ENCODE measurements at regions not wholly inside any gene's neighbourhood (a gene's known extent, or its start where the extent isn't known, plus 50 kb on each side); places are given as distances from the start of the nearest gene placed in this dataset.
"Not testable (repeated sequence)": the region's sequence is repeated elsewhere in the genome, so short reads cannot be mapped to it uniquely, and the experiment has no call there.

DNA sequence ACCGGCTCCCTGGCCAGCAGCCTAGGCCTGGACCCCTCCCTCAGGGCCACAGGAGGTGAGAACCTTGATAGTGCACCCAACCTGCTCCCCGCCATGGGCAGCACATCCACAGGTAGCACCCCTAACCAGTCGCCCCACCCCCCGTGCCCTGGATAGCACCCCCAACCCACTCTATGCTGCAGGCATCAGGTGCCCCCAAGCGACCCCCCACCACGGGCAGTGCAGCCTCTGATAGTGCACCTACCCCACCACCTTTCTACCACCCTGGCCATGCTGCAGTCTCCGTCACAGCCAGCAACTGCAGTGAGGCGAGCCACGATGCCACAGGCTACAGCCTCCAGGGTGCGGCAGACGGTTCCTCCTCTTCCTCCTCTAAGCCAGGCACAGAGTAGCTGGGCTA lies 55.6 kb downstream of the SOWAHC start:
- no peak for DNase-seq

DNA sequence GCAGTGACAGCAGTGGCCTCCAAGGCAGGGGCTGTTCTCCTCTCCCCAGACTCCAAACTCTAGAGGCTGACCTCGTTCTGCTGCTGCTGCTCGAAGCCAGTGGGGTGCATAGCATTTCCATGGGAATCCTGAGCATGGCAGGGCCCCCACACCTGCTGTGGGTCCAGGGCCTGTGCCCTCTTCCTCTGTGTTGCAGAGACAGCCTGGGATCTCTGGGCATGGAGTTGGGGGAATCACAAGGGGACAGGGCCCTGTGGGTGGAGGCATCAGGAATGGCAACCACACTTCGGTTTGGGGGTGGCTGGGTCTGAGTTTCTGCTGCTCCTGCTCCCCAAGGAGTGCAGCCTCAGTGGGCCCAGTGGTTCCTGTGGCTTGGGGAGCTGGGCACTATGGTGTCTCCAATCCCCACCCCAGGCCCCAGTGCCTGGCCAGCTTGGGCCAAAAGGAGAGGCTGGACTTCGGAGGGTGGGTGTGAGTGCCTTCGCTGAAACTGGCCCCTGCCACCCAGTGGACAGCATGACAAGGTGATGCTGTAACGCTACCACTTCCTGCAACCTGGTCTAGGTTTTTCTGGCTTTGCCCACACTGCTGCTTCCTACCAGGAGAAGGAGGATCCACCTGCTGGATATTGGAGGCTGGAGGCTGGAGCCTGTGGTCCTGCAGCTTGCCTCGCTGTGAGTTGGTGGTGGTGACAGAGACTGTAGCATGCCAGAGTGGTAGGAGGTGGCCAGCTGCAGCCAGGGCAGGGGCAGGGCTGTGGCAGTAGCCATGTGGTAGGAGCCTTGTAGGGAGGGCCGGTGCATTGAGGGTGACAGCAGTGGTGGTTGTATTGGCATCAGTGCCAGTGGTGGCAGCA lies 56.6 kb downstream of the SOWAHC start:
- no peak for DNase-seq

DNA sequence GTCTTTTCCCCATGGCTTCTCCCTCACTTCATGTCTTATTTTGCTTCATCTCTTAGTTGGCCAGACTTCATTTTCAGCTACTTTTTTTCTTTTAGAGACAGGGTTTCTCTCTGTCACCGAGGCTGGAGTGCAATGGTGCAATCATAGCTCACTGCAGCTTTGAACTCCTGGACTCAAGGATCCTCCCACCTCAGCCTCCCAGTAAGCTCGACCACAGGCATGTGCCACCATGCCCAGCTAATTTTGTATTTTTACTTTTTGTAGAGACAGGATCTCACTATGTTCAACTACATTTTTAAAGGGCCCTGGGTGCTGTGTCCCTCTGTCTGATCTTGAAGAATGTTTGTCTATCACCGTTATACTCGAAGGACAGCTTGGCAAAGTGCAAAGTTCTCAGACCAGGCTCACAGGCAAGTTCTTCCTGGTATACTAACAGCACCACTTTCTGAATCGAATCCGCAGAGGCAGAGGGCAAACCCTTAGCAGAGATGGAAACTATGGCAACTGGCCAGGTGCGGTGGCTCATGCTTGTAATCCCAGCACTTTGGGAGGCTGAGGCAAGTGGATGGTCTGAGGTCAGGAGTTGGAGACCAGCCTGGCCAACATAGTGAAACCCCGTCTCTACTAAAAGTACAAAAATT lies 60.9 kb downstream of the SOWAHC start:
- no peak for DNase-seq

DNA sequence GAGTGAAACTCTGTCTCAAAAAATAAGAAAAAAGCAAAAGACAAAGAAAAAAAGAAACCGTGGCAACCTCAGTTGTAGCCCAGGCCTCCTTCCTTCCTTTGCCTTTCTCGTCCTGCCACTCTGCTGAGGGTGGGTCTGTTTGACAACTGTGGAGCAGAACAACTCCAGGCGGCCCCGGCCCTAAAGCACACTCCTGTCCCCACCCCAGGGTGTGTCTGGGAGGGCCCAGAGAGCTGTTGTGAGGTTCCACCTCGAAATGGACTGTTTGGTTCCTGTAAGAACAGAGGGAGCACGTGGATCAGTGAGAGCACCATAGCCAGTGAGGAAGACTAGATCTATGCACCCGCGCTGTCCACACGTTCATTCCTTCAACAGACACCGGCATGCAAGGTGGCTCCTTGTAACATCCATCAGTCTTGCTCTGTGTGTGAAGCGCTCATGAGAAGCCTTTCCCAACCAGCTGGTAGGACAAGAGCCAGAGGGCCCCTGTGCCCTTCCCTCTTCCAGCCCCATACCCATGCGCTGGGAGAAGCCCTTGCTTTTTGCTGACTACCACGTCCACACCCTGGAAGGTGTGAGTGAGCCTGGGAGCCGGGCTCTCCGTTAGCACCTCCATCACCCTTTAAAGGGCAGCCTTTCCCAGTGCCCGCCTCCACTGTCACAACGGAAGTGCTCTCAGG lies 61.6 kb downstream of the SOWAHC start:
- DNase-seq, result no peak

DNA sequence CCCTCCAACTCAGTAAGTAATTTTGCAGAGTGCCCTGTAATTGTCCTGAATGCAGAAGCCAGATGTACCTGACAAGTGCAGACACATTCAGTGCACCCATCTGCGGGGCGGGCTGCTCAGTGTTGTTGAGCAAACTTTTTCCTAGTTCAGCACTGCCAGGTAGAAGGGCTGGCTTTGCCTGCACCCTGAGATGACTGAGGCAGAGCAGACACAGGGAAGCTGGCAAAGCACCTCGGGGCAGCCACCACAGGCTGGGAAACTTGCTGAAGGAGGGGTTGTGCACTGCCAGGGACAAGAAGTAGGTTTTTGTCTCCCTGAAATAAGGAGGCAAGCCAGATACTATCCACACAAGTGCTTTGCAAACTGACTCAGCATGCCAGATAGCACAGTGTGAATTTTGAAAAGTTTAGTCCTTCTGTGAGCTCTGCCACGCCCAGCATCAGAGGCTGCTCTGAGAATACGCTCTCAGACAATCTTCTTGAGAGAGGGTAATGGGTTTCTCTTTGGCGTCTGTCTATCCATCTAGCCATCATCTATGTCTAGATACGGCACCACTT lies 62.3 kb downstream of the SOWAHC start:
- no peak for DNase-seq

DNA sequence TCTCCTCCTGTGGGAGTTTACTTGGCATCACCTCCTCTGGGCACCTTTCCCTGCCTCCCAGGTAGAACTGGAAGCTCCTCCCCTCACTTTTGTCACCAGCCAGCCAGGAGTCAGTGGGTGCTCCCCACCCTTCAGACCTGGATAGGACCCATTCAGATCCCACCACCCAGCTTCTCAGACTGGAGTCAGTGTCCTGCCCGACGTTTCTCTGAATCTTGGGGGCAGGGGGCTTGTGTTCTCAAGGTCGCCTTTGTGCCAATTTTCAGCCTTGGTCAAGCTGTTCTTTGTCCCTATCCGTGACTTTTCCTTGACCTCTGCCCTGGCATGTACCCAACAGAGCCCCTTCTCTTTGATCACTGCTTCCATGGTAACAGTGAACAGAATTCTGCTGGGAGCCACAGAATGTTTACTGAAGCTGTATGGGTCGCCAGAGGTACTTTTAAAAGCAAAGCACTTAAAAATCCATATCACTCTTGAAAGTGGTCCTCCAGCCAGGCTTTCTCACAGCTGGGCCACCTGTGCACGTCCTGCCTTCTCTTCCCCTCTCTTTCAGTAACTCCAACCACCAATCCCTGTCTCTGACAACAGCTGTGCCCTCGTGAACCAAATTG lies 63.1 kb downstream of the SOWAHC start:
- DNase-seq, result not testable (repeated sequence)

DNA sequence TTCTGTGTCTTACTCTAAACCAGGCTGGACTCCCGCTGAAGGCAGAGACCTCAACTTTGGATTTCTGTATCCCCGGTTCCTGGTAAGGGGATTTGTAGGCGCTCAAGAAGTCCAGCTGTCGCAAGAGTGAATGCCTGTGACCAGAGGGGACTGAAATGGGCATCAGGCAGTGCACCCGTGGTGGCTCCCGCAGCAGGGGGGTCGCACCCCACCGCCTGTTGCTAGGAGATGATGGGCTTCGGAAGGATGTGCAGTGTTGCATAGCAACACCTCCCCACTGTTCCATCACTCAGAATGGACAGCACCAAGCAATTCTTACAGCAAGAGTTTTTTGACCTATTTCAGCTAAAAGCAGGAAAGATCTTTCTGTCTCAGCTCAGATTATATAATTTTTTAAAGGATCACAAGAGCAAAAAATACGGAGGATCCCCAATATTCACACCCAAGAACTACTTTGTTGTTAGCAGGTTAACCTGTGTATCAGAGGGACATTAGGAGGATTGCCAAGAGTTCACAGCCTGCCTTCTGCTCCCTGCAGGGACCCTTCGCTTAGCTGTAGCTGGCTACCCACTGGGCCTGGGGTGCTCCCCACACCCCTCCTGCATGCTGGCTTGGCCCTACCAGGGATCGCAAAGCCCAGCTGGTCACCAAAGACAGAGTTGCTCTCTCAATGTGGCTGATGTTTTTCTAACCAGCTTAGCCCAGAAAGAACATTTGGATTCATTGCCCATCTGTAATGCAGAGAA lies 63.8 kb downstream of the SOWAHC start:
- DNase-seq, result no peak

DNA sequence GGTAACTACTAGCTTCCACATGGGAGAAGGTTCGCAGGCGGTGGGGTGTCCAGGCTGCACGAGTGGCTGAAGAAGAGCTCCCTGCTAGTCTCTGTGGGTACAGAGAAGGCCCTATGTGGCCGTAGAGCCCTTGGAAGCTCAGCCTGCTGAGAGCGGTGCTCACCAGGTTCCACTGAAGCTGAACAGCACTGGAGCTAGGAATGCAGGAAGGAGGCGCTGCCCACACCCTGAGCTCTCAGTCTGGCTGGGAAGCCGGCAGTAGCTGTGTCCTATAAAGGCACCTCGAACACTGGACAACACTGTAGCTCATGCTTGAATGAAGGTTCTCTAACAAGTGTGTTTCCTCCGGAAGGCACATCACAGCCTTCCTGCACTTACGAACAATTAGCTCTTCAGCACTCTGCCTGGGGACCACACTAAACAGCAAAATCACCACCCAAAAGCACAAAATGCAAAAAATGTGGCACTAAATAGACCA lies 64.6 kb downstream of the SOWAHC start:
- DNase-seq, result not testable (repeated sequence)

DNA sequence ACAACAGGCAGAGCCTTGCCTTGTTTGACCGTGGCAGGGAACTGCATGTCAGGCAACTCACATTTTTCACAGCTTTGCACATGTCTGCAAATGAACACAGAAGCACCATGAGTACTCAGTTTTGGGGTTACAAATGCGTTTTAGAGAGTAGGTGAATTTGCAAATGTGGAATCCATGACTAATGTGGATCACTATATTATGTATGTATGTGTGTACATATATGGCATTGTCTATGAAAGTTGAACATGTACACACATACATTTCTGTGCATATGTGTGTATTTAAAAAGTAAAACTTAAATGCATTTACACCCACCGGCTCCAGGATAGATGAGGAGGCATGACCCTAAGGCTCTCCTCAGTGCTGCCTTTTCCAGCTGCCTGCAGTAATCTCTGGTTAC lies 65.1 kb downstream of the SOWAHC start:
- no peak for DNase-seq

DNA sequence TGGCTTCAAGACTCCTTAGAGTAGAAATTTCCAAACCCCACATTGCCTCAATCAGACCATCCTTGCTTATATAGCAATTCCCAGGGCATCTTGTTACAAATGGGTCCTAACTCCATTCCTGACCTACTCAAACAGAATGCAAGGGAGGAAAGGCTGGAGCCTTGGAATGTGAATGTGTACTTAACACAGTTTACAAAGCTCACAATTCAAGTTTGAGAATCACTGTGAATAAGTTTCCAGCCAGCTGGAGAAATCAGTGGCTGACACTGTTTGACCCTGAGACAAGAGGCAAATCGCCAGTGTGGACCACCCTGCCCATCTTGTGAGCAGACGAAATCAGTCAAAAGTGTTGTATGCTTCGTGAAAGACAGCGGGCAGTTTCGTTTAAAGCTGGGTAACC lies 65.5 kb downstream of the SOWAHC start:
- no peak for DNase-seq

DNA sequence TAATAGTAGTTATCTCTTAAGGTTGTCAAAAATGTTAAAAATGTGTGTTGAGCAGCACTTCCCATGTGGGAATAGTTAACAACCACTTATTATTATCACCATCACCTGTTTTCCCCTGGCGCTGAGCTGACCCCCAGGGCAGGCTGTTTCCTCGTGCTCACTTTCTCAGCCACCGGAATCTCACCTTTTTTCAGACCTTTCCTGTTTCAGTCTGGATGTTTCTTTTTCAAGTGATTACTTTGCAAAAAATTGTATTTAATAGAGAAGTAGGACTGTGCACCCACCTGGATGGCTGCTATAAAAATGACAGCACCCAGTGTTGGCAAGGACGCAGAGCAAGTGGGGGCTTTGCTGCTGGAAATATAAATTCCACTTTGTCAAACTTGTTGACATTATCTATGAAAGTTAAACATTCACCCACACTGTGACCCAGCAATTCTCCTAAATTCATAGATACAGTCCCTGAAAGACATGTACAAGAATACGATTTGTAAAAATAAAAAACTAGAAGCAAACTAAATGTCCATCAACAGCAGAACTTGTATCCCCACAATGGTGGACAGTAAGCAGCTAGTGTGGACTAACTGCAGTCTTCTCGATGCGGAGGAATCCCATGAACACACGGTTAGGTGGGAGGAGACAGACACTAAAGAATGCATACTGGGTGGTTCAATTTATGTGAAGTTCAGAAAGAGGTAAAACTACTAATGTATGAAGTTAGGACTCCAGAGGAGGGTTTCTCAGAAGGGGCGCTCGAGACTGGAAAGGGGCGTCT lies 66.5 kb downstream of the SOWAHC start:
- no peak for DNase-seq

DNA sequence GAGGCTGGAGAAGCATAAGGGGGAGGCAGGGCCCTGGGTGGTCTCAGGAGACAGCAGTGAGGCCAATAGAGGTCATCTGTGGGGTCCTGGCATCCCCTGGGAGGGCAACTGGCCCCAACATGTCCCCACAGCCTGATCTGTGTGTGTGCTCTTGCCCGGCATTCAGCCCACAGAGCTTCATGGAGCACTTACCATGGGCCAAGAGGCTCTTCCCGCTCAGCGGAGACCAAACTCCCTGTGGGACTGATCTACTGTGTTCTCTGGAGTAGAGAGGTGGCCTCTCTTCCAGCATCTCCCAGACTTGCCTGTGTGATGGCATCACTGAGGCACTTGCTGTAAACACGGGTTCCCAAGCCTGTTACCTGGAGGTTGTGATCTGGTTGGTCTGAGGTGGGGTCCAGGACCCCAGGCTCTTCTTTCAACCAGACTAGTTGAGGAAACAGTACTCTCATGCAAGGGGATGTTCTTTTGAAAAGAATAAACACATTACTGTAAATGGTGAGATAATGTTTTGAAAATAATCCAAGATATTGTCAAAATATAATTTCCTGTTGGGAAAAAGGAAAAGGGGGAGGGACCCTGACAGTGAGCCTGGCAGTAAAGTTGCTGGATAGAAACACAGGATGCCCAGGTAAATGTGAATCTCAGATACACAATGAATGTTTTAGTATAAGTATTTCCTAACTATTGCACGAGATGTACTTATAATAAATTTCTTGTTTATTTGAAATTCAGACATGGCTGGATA lies 67.6 kb downstream of the SOWAHC start:
- no peak for DNase-seq

DNA sequence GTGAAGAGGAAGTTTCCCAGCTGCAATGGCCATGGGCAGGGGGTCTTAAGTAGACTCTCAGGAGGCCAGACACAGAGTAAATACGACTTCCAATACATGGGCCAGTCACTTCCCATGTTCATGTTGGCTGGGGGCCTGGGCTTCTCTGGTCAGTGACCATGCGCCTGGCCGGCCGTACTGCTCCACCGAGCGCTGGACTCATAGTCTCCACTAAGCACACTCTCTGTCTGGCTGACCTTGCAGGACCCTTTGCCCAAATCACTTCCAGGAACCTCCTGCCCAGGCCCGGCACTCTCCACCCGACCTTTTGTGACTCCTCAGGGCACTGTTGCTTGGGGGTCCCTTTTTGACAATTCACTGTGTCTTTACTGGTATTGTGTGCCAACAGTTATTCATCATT lies 69.3 kb downstream of the SOWAHC start:
- no peak for DNase-seq

DNA sequence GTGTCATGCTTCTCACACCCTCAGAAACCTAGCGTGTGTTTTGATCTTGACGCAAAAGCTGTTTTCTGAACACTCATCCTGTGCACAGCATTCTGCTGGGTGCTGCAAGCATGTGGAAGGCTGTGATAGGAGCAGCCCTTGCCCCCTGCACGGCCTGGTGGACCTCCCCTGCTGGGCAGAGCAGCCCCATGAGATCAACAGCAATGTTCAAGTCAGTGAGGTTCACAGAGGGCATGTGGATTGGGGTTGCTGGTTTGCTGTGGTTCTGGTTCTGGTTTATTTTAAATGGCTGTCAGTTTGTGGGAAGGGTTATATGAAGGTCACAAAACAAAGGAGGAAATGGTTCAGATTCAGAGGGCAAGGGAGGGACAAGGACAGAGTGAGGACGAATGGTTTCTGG lies 71.3 kb downstream of the SOWAHC start:
- no peak for DNase-seq

DNA sequence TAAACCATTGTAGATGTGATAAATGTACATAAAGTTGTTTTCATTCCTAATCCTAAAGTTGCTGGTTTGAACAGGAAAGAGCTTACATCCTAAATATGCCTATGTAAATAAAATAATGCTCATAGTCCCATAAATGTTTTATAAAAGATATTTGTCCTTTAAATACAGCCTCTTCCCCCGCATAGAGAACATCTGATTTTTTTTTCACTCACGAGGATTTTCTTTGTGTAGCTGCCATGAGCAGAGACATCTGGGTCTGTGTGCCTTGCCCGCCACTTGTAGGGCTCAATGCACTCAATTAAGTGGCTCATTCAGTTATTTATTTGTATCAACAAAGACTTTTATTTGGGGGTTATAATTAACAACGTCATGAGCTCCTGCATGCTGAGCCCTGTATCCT lies 72.8 kb downstream of the SOWAHC start:
- DNase-seq, result no peak

DNA sequence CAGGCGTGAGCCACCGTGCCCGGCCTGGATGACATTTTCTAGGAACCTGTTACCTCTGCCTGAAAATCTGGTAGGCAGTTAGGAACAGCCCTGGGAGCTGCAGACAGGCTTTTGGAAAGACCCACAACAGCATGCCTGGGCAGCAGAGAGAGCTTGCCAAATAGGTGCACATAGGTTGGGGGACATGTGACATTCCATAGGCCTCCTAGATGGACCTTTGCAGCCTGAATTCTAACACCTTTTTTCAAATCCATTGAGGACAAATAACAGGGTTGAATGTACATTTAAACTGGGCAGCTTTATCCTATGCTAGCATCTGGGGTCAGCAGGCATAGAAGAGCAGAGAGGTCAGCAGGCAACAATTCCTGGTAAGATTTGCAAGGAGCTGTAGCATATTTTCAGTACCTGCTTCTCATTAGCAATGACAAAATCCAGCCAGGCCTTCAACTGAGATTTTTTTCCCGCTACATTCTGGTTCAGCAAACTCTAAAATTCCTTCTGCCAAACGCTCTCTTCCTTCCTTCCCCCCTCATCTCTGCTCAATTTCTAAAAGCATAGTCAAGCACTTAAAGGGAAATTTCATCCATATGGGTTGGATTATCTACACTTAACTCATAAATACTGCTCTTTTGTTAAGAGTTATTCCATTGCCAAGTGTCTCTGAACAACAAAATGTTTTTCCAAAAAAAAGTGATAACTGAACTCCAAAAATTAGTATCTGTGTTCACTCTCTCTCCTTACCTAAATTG lies 75.2 kb downstream of the SOWAHC start:
- no peak for DNase-seq

DNA sequence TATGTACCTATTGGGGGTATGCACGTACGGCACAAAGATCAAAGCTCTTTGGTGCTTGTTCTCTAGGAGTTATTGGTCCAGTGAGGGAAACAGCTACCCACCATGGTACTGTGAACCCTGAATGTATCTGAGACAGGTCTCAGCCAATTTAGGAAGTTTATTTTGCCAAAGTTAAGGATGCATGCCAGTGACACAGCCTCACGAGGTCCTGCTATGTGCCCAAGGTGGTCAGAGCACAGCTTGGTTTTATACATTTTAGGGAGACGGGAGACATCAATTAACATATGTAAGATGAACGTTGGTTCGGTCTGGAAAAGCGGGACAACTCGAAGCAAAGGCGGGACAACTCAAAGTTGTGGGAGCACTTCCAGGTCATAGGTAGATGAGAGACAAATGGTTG lies 75.8 kb downstream of the SOWAHC start:
- no peak for DNase-seq

DNA sequence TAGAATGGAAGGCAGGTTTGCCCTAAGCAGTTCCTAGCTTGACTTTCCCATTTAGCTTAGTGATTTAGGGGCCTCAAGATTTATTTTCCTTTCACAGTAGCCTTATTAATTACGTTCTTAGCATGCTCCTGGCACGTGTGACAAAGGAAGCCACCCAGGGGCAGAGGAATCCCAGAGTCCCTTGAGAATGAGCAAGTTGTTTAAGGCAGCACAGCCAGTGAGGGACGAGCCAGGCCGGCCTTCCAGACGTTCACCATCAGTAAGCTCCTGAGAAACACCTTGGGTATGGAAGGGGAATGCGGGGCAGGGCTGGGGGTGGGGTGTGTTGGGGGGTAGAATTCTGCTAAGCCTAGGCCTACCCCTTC lies 76.3 kb downstream of the SOWAHC start:
- DNase-seq, result no peak

DNA sequence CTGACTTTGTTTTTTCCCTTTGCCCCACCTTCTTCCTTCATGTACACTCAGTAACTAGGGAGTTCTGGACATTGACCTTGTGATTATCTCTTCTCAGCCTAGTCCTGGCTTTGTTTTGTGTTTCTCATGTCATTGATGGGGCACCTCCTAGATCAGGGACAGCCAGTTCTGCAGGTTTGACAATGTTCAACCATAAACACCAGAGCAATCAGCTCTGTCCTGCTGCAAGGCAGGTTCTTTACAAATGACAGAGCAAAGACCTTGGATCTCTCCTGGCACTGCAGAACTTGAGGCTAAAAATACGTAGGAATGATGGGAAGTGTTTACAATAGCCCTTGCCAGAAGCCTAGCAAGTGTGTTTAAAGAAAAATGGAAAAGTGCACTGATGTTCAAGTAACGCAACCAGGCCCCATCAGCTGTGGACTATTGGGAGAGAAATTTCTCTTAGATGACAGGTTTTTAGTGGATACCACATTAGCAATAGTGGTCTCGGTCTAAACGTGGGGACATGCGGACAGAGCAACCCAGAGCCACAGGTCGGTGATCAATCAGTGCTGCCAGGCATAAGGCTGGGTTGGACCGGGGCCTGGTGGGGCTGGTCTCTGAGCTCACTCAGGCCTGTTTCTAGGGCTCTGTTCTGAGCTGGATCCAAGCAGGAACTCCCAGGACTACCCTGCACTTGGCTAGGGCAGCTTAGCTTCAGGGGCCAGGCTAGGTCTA lies 76.8 kb downstream of the SOWAHC start:
- DNase-seq, result no peak
